CD14-positive monocyte (primary cell): ENCODE measurements at regions not wholly inside any gene's neighbourhood (a gene's known extent, or its start where the extent isn't known, plus 50 kb on each side); places are given as distances from the start of the nearest gene placed in this dataset. TPM values are rescaled to one million over a fixed set of nuclear protein-coding genes. Genes with fewer than 3 reads are reported as not detected.

ENCODE experiments used
- DNase-seq, 3 donors: peaks; one replicate each; pipeline ENCODE4 v3.0.0-alpha.2; 2011 to 2022
- H2AFZ ChIP-seq: 2 replicates; pipeline ENCODE4 v1.6.0; 2012; ENCODE audit warnings: mild to moderate bottlenecking, low read depth, low read length, inconsistent platforms; ENCODE audit not compliant: insufficient read depth, poor library complexity, severe bottlenecking
- H3K27ac ChIP-seq, 2 donors: 1 replicate in 1 of 2; 2 replicates in 1 of 2; pipeline ENCODE4 v1.5.1; 2012 to 2013; ENCODE audit warnings: low read length in 2 of 2, control low read depth in 1 of 2, inconsistent platforms in 1 of 2, low read depth in 1 of 2, mild to moderate bottlenecking in 1 of 2
- H3K27me3 ChIP-seq, 2 donors: one replicate each; pipeline versions ENCODE4 v1.6.0 to v1.6.1; 2011 to 2013; ENCODE audit warnings: low read length in 2 of 2; ENCODE audit not compliant: control insufficient read depth in 2 of 2, insufficient read depth in 2 of 2
- H3K36me3 ChIP-seq, 2 donors: replicated peaks in 1 of 2; 1 replicate in 1 of 2; 2 replicates in 1 of 2; pipeline versions ENCODE4 v1.5.1 to v1.6.1; 2012 to 2013; ENCODE audit warnings: low read length in 2 of 2, control low read depth in 1 of 2, inconsistent platforms in 1 of 2, mild to moderate bottlenecking in 1 of 2; ENCODE audit not compliant: insufficient read depth in 2 of 2, control insufficient read depth in 1 of 2
- H3K4me1 ChIP-seq, 2 donors: 1 replicate in 1 of 2; 2 replicates in 1 of 2; pipeline versions ENCODE4 v1.5.1 to v1.6.1; 2012 to 2013; ENCODE audit warnings: low read length in 2 of 2, control low read depth in 1 of 2, inconsistent platforms in 1 of 2, mild to moderate bottlenecking in 1 of 2, moderate library complexity in 1 of 2; ENCODE audit not compliant: insufficient read depth in 2 of 2, control insufficient read depth in 1 of 2
- H3K4me2 ChIP-seq: replicated peaks from 2 replicates; pipeline ENCODE3; 2012; ENCODE audit warnings: low read length, moderate library complexity, mild to moderate bottlenecking; ENCODE audit not compliant: poor library complexity, severe bottlenecking; ENCODE audit errors: extremely low read depth
- H3K4me3 ChIP-seq, 3 experiments: fragments of 200-600 bp in 1 of 3; sonication (generic) in 1 of 3; replicated peaks in 1 of 3; 1 replicate in 2 of 3; 2 replicates in 1 of 3; pipeline ENCODE4 v1.5.1; 2011 to 2013; ENCODE audit warnings: low read length in 3 of 3, mild to moderate bottlenecking in 3 of 3, control low read depth in 2 of 3, low read depth in 2 of 3, inconsistent platforms in 1 of 3, moderate library complexity in 1 of 3
- H3K79me2 ChIP-seq: 2 replicates; pipeline ENCODE4 v1.6.0; 2012; ENCODE audit warnings: mild to moderate bottlenecking, control low read depth, inconsistent platforms, low read length, moderate library complexity; ENCODE audit not compliant: insufficient read depth
- H3K9ac ChIP-seq: 2 replicates; pipeline ENCODE4 v1.6.0; 2017; ENCODE audit warnings: low read length, mild to moderate bottlenecking; ENCODE audit not compliant: insufficient read depth, poor library complexity, severe bottlenecking
- H3K9me3 ChIP-seq, 2 donors: replicated peaks in 1 of 2; 1 replicate in 1 of 2; 2 replicates in 1 of 2; pipeline versions ENCODE4 v1.5.1 to v1.6.1; 2012 to 2013; ENCODE audit warnings: low read length in 2 of 2, control low read depth in 1 of 2; ENCODE audit not compliant: control insufficient read depth in 1 of 2, insufficient read depth in 1 of 2
- H4K20me1 ChIP-seq: 2 replicates; pipeline ENCODE4 v1.6.0; 2012; ENCODE audit warnings: mild to moderate bottlenecking, low read length, control low read depth, moderate library complexity; ENCODE audit not compliant: insufficient read depth
- H3K27ac Mint-ChIP-seq, 7 donors: one replicate each; pipeline ENCODE4 v1.8.0; 2020; ENCODE audit warnings: mild to moderate bottlenecking in 7 of 7, mixed read lengths in 7 of 7, moderate library complexity in 6 of 7, inconsistent platforms in 2 of 7
- H3K27me3 Mint-ChIP-seq, 3 donors: one replicate each; pipeline ENCODE4 v1.8.0; 2021 to 2022; ENCODE audit warnings: low read depth in 3 of 3, mild to moderate bottlenecking in 3 of 3, mixed read lengths in 3 of 3, moderate library complexity in 3 of 3, inconsistent platforms in 1 of 3
- H3K36me3 Mint-ChIP-seq, 2 donors: one replicate each; pipeline ENCODE4 v1.8.0; 2020; ENCODE audit warnings: mixed read lengths in 2 of 2, inconsistent platforms in 1 of 2, mild to moderate bottlenecking in 1 of 2
- H3K4me1 Mint-ChIP-seq: one replicate; pipeline ENCODE4 v1.8.0; 2020; ENCODE audit warnings: mild to moderate bottlenecking, mixed read lengths
- H3K4me3 Mint-ChIP-seq, 2 donors: one replicate each; pipeline ENCODE4 v1.8.0; 2020; ENCODE audit warnings: mild to moderate bottlenecking in 2 of 2, mixed read lengths in 2 of 2, moderate library complexity in 1 of 2
- H3K9me3 Mint-ChIP-seq, 7 donors: one replicate each; pipeline ENCODE4 v1.8.0; 2020 to 2022; ENCODE audit warnings: mixed read lengths in 7 of 7, mild to moderate bottlenecking in 6 of 7, moderate library complexity in 6 of 7, inconsistent platforms in 2 of 7
- CTCF ChIP-seq: fragments of 200-600 bp; IDR thresholded peaks from one replicate; pipeline ENCODE4 v1.8.0; 2022; ENCODE audit warnings: antibody characterized with exemption, mild to moderate bottlenecking
- WGBS: methylation state at CpG from one replicate; pipeline ENCODE4 v1.1.5; 2013; ENCODE audit warnings: missing lambda C conversion rate; ENCODE audit not compliant: insufficient coverage; 5-methylcytosine and 5-hydroxymethylcytosine counted together
- intact Hi-C, 2 donors: fragments of 100-400 bp; cut with micrococcal nuclease; formaldehyde crosslinking; loops; one replicate each; pipeline versions ENCODE4 v1.15.0 to v1.15.1; 2023
- small RNA-seq: library from RNA; depleted of rRNA; stranded (forward); fragments of <200 nt; gene quantifications from one replicate; pipeline ENCODE3, GENCODE V24; 2012; ENCODE audit warnings: low read depth; ENCODE audit not compliant: insufficient read length

DNA sequence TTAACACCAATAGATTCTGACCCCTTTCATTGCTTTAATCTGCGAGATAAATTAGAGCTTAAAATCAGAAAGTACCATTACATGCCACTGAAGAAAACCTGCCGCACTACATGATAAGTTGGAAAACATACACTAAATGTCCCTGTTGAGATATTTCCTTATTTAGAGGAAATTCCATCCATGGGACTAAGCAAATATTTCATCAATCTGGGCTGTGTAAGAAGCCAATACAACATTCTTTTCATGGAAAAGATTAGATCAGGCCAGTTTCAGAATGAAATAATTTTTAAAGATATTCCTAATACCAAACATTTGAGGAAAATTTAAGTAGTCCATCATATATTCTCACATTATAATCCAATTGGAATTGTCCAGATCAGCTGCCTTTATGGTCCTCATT is 112.8 kb downstream of the LLPH start:
- no peaks in the 10 kb centered on the region for H3K9me3 Mint-ChIP-seq
- Histone ChIP-seq H4K20me1 (no peaks in the 10 kb centered on the region), H3K9ac (no peak overlapping the region), H3K27ac (no peak overlapping the region), H3K4me1 (no peaks in the 10 kb centered on the region), H3K36me3 (no peaks in the 10 kb centered on the region), H3K9me3 (no peaks in the 10 kb centered on the region), H3K4me2 (no peak overlapping the region), H2AFZ (no peak overlapping the region), H3K27me3 (no peaks in the 10 kb centered on the region), H3K79me2 (no peaks in the 10 kb centered on the region), H3K4me3 (no peak overlapping the region)
- no peak for DNase-seq
- no peaks in the 10 kb centered on the region for H3K36me3 Mint-ChIP-seq
- intact Hi-C loops, result no loop called here
- no peak overlapping the region for H3K4me3 Mint-ChIP-seq
- no peak overlapping the region for H3K27ac Mint-ChIP-seq
- TF ChIP-seq CTCF, result no peak
- no peaks in the 10 kb centered on the region for H3K27me3 Mint-ChIP-seq
- no CpG with 5 or more reads among the region's 2 CpGs for WGBS
- H3K4me1 Mint-ChIP-seq, result no peaks in the 10 kb centered on the region

Small RNAs in the stretch of these regions (small RNA-seq; reads per million reads assigned to genes)
- not detected for gene MIR6074
- gene RNA5SP362, result not detected
